GM18508 (cell line): ENCODE measurements at regions not wholly inside any gene's neighbourhood (a gene's known extent, or its start where the extent isn't known, plus 50 kb on each side); places are given as distances from the start of the nearest gene placed in this dataset.

Experiments used
- ATAC-seq: cut with Tn5 transposase; IDR thresholded peaks from one replicate; pipeline ENCODE4 v1.9.1; 2021; ENCODE audit warnings: moderate number of reproducible peaks; ENCODE audit not compliant: insufficient read depth, unreplicated experiment

DNA sequence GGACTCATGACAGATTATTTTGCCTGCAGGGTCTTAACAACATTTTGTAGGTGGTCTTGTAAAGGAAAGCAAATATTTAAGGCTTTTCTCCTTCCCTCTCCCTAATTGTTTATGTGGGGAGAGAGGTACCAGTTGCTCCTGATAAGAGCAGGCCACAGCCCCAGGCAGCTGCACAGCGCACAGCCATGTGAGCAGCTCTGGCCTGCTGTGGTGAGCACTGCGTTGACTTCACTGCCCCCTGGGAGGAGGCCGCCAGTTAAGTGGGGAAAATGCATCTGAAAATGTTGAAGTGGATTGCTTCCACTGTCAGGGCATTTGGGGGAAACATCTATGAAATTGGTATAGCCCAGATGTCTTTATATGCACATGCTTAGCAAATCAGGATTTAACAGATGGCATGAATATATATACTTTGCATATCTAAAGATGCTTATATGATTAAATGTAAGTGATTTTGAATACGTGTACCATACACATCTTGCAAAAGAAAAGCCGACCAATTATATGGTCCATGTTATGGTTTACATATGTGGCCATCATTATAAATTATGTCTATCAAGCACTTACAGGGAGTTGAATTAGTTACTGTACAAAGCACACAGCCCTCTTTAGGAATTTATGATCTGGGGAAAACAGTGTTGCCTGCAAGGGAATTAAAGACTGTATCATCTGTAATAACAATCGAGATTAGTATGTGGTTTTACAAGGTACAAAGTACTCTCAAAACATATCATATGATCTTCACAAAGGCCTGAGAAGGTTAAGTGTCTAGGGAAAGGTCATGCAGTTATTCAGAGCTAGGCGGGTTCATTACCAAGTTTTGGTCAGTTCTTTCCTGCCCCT is 132.1 kb downstream of the RHOU start:
- ATAC-seq = no peak

DNA sequence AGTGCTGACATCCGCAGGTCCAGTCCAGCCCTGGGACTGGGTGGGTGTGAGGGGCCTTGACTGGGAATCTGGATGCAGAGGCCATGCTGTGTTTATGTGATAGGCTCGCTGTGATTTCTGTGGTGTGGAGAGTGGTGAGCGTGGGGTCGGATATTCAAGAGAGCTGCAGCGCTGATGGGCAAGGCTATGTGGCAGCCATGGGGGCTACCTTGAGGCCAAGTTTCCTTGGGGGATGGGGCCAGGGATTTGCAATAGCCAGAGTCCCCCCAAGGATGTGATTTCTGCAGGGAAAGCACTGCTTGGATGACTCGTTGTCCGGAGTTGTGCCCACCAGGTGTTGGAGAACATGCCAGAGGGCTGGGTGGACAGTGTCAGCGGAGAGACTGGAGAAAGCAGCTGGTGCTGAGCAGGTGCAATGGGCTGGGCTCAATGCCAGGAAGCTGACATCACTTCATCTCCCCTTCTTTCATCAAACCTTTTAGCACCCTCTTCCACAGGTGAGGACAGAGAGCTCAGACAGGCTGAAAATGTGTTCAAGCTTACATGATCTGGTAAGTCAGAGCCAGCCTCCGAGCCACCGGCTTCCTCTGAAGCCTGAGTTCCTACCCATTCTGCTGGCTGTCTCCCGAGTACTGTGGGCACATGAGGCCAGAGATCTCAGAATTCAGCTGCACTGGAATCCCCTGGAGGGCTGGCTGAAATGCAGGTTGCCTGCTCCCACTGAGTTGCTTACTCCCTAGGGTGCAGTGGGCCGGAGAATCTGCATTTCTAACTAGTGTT is 132.9 kb downstream of the RHOU start:
- ATAC-seq = no peak

DNA sequence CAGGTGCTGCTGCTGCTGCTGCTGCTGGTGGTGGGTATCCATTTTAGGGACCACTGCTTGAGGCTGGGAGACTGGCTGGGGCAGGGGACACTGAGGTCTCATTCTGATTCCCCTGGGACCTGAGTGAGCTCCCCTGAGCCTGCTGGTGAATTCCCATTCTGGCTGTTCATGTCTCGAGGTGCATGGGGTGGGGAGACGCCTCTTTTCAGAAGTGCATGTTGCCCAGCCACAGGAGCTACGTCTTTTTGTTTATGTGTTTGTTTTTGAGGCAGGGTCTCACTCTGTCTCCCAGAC is 133.4 kb downstream of the RHOU start:
- ATAC-seq = no peak

GRCh38 chr1:228869312-228869824 is 134.1 kb downstream of the RHOU start:
- no peak for ATAC-seq

GRCh38 chr1:228870041-228870713 is 134.9 kb downstream of the RHOU start:
- no peak for ATAC-seq

GRCh38 chr1:228871314-228872061 is 136.2 kb downstream of the RHOU start:
- no peak for ATAC-seq

DNA sequence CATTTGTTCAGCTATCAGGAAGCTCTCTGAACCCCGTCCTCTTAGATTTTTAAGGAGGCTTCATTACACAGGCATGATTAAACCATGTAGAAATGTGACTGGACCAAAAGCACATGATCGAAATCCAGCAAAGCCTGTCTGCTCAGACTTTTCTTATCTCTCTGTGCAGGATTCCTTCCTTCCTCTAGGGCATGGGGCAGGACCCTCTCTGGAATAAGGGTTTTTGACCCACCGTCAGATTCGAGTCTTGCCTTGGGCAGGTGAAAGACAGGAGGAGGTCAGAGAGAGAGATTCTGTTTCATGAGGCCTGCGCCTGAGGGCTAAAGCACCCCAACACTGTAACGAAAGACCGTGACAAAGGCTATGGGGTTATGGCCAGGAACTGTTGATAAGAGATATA is 136.8 kb downstream of the RHOU start:
- no peak for ATAC-seq

DNA sequence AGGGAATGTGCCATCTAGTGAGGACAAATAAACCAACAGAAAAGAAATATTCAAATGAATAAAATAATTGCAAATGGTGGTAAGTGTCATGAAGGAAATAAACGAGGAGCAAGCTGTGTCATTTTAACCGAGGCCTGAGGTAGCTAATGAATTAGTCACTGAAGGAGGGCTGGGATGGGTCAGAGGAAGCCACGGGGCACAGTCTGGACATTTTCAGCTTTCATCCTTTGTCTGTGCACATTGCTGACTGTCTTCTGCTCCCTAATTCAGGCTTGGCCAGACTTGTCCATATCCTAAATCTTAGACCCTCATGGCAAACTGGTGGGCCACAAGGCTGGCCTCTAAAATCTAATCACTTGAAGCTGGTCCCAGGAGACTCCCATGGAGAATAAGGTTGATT is 138.4 kb downstream of the RHOU start:
- no peak for ATAC-seq

- no peak for ATAC-seq
Measured at GRCh38 chr1:228875741-228876140, 140.5 kb downstream of the RHOU start.

DNA sequence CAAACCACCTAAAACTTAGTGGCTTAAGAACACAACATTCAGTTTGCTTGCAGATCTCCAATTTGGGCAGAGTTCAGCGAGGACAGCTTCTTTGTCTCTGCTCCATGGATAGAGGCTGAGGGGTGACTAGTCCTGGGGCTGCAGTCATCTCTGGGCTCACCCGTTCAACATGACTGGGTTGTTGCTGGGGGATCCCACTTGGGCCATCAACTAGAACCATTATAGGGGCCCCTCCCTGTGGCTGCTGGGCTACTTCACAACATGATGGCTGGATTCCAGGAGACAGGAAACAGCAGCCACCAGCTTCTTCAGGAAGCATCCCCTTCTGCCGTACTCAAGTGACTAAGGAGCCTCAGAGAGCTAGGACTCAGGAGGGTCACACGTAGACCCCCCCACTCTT is 140.9 kb downstream of the RHOU start:
- ATAC-seq = no peak

DNA sequence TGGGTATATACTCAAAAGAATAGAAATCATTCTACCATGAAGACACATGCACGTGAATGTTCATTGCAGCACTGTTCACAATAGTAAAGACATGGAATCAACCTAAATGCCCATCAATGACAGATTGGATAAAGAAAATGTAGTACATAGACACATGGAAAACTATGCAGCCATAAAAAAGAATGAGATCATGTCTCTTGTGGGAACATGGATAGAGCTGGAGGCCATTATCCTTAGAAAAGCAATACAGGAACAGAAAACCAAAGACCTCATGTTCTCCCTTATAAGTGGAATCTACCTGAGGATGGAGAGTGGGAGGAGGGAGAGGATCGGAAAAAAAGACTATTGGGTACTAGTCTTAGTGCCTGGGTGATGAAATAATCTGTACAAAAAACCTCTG is 143.9 kb downstream of the RHOU start:
- ATAC-seq = no peak

DNA sequence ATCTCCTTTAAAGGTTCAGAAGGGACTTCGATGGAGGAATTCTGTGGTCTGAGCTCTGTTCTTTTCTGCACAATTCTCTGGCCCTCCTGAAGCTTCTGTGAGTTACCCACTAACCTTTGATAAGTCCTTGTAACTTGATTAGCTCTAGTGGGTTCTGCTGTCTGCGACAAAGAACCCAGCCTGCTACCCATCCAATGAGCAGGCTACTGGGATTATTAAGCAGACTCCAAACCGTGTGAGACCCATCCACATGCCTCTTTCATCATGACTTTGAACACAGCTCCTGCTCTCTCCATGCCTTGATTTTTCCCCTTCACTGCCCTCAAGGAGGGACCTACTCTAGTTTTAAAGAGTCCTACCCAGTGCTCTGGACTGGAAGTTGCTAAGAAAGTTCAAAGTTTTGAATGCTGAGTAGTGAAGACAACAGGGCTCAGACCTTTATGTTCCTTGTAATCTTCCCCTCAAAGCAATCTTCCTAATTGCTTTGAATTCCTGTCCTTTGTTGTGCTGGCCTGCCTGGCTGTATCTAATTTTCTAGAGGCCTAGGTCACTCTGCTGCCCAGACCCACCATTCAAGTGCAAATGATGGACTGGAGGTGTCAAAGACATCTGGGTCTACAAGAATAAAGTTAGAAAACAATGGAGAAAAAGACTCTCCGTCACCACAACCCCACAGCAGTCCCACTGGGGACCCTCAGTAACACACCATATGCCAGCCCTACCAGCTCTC is 146.9 kb downstream of the RHOU start:
- no peak for ATAC-seq

DNA sequence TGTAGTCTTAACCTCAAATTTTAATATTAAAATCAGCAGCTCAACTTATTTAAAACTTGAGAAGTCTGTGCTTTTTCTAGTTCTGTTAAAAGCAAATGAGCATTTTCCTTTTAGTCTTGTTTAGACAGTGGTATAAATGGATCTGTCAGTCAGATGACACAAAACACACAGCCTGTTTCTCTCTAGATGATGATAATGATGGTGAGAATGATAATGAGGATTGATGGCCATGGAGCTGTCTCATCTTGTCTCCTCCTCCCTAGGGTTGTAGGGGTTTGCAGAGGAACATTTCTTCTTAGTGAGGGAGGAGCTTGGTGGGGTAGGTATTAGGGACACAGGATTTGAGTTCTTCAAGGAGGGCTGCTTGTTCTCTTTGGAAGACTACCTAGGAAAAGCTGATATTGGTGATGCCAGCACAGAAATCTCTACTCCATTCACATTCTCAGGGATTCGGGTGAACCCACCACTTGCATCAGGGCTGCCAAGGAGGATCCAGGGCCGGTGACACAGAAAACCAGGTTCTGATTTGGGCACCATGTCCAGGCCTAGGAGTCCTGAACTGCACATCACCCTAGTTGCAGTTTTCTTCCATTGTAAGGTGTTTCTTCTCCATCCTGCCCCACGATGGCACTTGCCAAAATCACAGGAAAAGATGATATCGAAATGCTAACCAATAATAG is 147.6 kb downstream of the RHOU start:
- no peak for ATAC-seq

DNA sequence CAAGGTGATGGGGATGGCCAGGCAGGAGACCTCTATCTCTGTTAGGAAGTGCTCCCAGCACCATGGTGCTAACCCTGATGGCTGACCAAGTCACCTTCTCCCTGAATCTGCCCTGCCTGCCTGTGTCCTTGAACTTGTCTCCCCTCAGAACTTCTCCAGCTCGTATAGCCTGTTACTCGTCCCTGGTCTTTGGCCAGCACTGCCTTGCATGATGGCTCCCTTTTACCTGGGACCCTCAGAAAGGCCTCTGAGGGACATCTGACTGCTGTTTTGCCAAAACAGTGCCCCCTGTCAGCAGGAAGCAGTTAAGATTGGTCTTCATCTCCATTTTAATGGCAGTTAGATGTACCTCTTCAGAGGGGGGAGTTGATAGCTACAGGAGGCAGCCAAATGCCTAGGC is 148.3 kb downstream of the RHOU start:
- no peak for ATAC-seq

- no peak for ATAC-seq
Measured at GRCh38 chr1:228884196-228884595, 148.9 kb downstream of the RHOU start.

DNA sequence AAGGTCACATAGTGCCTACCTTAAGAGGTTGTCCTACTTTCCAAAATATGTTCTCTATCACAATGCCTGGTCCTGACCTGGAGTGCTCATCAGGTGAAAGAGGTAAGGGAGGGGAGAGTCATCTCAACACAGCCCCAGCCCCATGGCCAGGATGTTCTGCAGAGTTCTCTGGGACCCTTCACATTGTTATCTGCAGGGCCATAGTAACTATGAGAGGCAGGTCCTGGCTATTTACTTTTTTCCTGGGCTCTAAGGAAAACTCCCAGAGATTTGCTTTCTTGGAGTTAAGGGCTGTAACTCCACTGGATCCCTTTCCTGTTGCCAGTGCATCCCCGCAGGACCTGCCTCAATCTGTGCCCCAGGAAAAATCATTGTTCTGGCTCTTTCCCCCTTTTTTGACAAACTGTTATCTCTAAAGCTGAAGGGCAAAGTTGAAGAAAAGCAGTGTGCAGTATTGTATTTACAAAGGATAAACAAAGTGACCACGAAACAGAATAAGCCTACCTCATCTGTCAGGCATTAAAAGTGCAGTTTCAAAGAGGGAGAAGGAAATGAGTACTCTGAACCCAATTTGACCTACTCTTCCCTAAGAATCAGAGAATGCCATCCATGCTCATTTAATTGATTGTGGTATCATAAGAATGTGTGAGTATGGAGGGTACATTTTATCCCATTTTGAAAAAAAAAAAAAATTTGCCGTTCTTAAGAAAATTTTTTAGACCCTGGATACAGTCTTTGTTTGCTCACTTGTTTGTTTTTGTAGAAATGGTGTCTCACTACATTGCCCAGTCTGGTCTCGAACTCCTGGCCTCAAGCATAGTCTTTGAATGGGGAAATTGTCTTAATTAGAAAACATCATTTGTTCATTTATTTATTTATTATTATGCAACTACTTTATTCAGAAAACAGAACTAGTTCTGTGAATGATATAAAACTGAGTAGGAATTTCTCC is 149.6 kb downstream of the RHOU start:
- no peak for ATAC-seq

DNA sequence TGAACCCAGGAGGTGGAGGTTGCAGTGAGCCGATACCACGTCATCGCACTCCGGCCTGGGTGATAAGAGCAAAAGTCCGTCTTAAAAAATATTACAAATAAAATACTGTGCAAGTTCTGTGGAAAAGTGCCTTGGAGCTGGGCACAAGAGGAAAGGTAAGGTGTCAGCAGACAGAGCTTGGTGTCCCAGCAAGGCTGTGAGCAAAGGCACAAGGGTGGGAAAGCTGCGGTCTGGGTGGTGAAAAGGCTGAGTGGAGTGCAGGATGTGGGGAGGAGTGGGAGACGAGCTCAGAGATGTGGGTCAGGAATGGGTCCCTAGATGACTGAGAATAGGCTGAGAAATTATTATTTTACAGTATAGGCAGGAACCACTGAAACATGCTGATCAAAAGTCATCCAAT is 150.6 kb downstream of the RHOU start:
- ATAC-seq = no peak

DNA sequence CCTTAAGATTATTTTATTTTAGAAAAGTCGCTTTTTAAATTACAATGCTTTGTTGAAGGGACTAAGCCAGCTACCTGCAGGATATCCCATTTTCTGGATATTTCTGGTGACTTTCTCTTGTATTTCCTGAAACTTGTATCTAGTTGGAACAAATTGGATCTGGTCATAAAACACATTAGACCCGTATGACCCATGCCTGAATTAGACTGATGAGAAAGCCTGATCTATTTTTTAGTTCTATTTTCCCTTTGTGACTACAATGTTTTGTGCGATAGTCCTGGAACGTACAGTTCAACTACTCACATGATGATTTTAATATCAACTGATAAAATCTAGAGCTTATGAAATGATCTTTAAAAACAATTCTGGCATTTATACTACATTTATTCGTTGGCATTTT is 151.8 kb downstream of the RHOU start:
- ATAC-seq = no peak
